ENCODE measurements at regions not wholly inside any gene's neighbourhood (a gene's known extent, or its start where the extent isn't known, plus 50 kb on each side); places are given as distances from the start of the nearest gene placed in this dataset.

GRCh38 chr13:74841651-74842050 is 640.3 kb downstream of the TBC1D4 start:
- no peak for DNase-seq (ENCODE audit: insufficient read length)
- TF ChIP-seq POLR2A (IDR thresholded peaks at IDR 0.05; ENCODE audit: low read depth, low read length) (no peak), TAF1 (IDR thresholded peaks at IDR 0.05; ENCODE audit: borderline replicate concordance, low read depth, low read length) (no peak), POLR2AphosphoS5 (IDR thresholded peaks at IDR 0.05; ENCODE audit: low read depth, low read length) (no peak)
- no peak for FAIRE-seq

- DNase-seq (ENCODE audit: insufficient read length) (no peak), FAIRE-seq (no peak)
- TF ChIP-seq POLR2A (IDR thresholded peaks at IDR 0.05; ENCODE audit: low read depth, low read length), result no peak
- TF ChIP-seq TAF1 (IDR thresholded peaks at IDR 0.05; ENCODE audit: borderline replicate concordance, low read depth, low read length), result no peak
- no peak for TF ChIP-seq POLR2AphosphoS5 (IDR thresholded peaks at IDR 0.05; ENCODE audit: low read depth, low read length)
Observed at GRCh38 chr13:74841123-74841522, 640.8 kb downstream of the TBC1D4 start.

GRCh38 chr13:74839656-74840055 is 642.3 kb downstream of the TBC1D4 start:
- TF ChIP-seq TAF1 (IDR thresholded peaks at IDR 0.05; ENCODE audit: borderline replicate concordance, low read depth, low read length) (no peak), POLR2A (IDR thresholded peaks at IDR 0.05; ENCODE audit: low read depth, low read length) (no peak), POLR2AphosphoS5 (IDR thresholded peaks at IDR 0.05; ENCODE audit: low read depth, low read length) (no peak)
- DNase-seq (ENCODE audit: insufficient read length) (no peak), FAIRE-seq (no peak)

GRCh38 chr13:74838096-74838495 is 643.9 kb downstream of the TBC1D4 start:
- TF ChIP-seq TAF1 (IDR thresholded peaks at IDR 0.05; ENCODE audit: borderline replicate concordance, low read depth, low read length), result no peak
- no peak for TF ChIP-seq POLR2A (IDR thresholded peaks at IDR 0.05; ENCODE audit: low read depth, low read length)
- no peak for TF ChIP-seq POLR2AphosphoS5 (IDR thresholded peaks at IDR 0.05; ENCODE audit: low read depth, low read length)
- no peak for FAIRE-seq

GRCh38 chr13:74836628-74837027 is 645.3 kb downstream of the TBC1D4 start:
- TF ChIP-seq TAF1 (IDR thresholded peaks at IDR 0.05; ENCODE audit: borderline replicate concordance, low read depth, low read length) (no peak), POLR2A (IDR thresholded peaks at IDR 0.05; ENCODE audit: low read depth, low read length) (no peak)
- FAIRE-seq (no peak), DNase-seq (ENCODE audit: insufficient read length) (no peak)

More at GRCh38 chr13:74838096-74838495, 643.9 kb downstream of the TBC1D4 start:
- no peak for DNase-seq (ENCODE audit: insufficient read length)

GRCh38 chr13:74835579-74835978 is 646.4 kb downstream of the TBC1D4 start:
- FAIRE-seq (no peak), DNase-seq (ENCODE audit: insufficient read length) (no peak)
- TF ChIP-seq POLR2A (IDR thresholded peaks at IDR 0.05; ENCODE audit: low read depth, low read length), result no peak
- TF ChIP-seq TAF1 (IDR thresholded peaks at IDR 0.05; ENCODE audit: borderline replicate concordance, low read depth, low read length), result no peak
- TF ChIP-seq POLR2AphosphoS5 (IDR thresholded peaks at IDR 0.05; ENCODE audit: low read depth, low read length), result no peak

- DNase-seq (ENCODE audit: insufficient read length) (no peak), FAIRE-seq (no peak)
- TF ChIP-seq POLR2A (IDR thresholded peaks at IDR 0.05; ENCODE audit: low read depth, low read length) (no peak), POLR2AphosphoS5 (IDR thresholded peaks at IDR 0.05; ENCODE audit: low read depth, low read length) (no peak), TAF1 (IDR thresholded peaks at IDR 0.05; ENCODE audit: borderline replicate concordance, low read depth, low read length) (no peak)
Observed at GRCh38 chr13:74825938-74826246, 656.1 kb downstream of the TBC1D4 start.

GRCh38 chr13:74825152-74825937 is 656.6 kb downstream of the TBC1D4 start:
- DNase-seq (ENCODE audit: insufficient read length) (no peak), FAIRE-seq (no peak)
- no peak for TF ChIP-seq POLR2A (IDR thresholded peaks at IDR 0.05; ENCODE audit: low read depth, low read length)
- no peak for TF ChIP-seq POLR2AphosphoS5 (IDR thresholded peaks at IDR 0.05; ENCODE audit: low read depth, low read length)
- no peak for TF ChIP-seq TAF1 (IDR thresholded peaks at IDR 0.05; ENCODE audit: borderline replicate concordance, low read depth, low read length)

- FAIRE-seq, result no peak
Observed at GRCh38 chr13:74820809-74821208, 661.2 kb downstream of the TBC1D4 start.

GRCh38 chr13:74819549-74819948 is 662.4 kb downstream of the TBC1D4 start:
- FAIRE-seq (no peak), DNase-seq (ENCODE audit: insufficient read length) (no peak)
- TF ChIP-seq POLR2A (IDR thresholded peaks at IDR 0.05; ENCODE audit: low read depth, low read length) (no peak), TAF1 (IDR thresholded peaks at IDR 0.05; ENCODE audit: borderline replicate concordance, low read depth, low read length) (no peak), POLR2AphosphoS5 (IDR thresholded peaks at IDR 0.05; ENCODE audit: low read depth, low read length) (no peak)

More at GRCh38 chr13:74820809-74821208, 661.2 kb downstream of the TBC1D4 start:
- DNase-seq (ENCODE audit: insufficient read length), result no peak
- TF ChIP-seq POLR2AphosphoS5 (IDR thresholded peaks at IDR 0.05; ENCODE audit: low read depth, low read length), result no peak
- TF ChIP-seq POLR2A (IDR thresholded peaks at IDR 0.05; ENCODE audit: low read depth, low read length), result no peak
- TF ChIP-seq TAF1 (IDR thresholded peaks at IDR 0.05; ENCODE audit: borderline replicate concordance, low read depth, low read length), result no peak

- FAIRE-seq, result no peak
Observed at GRCh38 chr13:74816737-74817136, 665.2 kb downstream of the TBC1D4 start.

GRCh38 chr13:74796157-74796556 is 662.0 kb upstream of the KLF12 start:
- FAIRE-seq (no peak), DNase-seq (ENCODE audit: insufficient read length) (no peak)
- no peak for TF ChIP-seq POLR2AphosphoS5 (IDR thresholded peaks at IDR 0.05; ENCODE audit: low read depth, low read length)
- TF ChIP-seq POLR2A (IDR thresholded peaks at IDR 0.05; ENCODE audit: low read depth, low read length), result no peak
- TF ChIP-seq TAF1 (IDR thresholded peaks at IDR 0.05; ENCODE audit: borderline replicate concordance, low read depth, low read length), result no peak

More at GRCh38 chr13:74816737-74817136, 665.2 kb downstream of the TBC1D4 start:
- TF ChIP-seq POLR2A (IDR thresholded peaks at IDR 0.05; ENCODE audit: low read depth, low read length) (no peak), POLR2AphosphoS5 (IDR thresholded peaks at IDR 0.05; ENCODE audit: low read depth, low read length) (no peak), TAF1 (IDR thresholded peaks at IDR 0.05; ENCODE audit: borderline replicate concordance, low read depth, low read length) (no peak)
- DNase-seq (ENCODE audit: insufficient read length), result no peak

Data from GM12892 (cell line).